ENCODE measurements at regions not wholly inside any gene's neighbourhood (a gene's known extent, or its start where the extent isn't known, plus 50 kb on each side); places are given as distances from the start of the nearest gene placed in this dataset.

DNA sequence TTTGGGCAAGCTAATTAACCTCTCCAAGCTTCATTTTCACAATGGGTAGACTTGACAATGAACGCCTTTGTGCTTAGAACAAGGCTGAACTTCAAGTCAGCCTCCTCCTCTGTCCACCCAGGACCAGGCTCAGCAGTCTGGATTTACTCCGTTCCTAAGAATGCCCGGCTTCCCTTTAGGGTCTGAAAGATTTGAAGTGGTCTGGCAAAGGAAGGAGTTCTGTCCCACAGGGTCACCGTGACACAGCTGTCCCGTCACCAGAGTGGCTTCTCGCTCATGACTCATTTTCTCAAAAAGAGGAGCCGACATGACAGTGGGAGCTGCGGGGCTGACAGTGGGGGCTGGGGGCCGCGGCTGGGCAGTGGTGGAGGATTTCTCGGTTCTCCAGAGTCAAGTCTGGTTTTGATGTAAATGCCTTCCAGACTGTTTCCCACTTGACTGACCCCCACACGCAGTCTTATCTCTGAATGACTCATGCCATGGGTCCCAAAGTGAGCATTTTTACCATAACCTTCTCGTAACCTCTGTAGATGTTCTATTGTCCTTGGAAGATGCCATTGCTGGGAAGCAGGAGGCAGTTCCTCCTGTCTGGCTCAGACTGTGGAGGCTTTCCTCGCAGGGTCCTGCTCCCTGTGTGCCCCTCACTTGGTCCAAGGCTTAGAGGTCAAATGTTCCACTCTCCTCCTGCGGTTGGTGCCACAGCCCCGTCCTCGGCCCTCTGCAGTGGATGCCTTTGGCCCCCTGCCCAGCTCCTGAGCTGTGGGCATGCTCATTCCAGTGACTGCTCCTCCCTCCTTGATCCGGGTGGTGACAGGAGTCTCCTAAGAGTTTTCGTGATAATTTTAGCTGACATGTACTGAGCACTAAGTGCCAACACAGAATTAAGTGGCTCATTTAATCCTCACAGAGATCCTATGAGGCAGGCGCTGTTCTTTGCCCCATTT lies 253.1 kb downstream of the FNDC1 start:
- intact Hi-C loops (cut with DNase I; ENCODE audit: low total_unique reads), result no loop called here
- Histone ChIP-seq H3K9me3 (no peaks in the 10 kb centered on the region), H3K36me3 (ENCODE audit: low read depth, missing control alignments) (no peaks in the 10 kb centered on the region), H3K4me3 (no peak overlapping the region), H3K27ac (no peak overlapping the region), H3K4me1 (no peaks in the 10 kb centered on the region), H3K27me3 (no peaks in the 10 kb centered on the region)
- TF ChIP-seq, protein P1, sequence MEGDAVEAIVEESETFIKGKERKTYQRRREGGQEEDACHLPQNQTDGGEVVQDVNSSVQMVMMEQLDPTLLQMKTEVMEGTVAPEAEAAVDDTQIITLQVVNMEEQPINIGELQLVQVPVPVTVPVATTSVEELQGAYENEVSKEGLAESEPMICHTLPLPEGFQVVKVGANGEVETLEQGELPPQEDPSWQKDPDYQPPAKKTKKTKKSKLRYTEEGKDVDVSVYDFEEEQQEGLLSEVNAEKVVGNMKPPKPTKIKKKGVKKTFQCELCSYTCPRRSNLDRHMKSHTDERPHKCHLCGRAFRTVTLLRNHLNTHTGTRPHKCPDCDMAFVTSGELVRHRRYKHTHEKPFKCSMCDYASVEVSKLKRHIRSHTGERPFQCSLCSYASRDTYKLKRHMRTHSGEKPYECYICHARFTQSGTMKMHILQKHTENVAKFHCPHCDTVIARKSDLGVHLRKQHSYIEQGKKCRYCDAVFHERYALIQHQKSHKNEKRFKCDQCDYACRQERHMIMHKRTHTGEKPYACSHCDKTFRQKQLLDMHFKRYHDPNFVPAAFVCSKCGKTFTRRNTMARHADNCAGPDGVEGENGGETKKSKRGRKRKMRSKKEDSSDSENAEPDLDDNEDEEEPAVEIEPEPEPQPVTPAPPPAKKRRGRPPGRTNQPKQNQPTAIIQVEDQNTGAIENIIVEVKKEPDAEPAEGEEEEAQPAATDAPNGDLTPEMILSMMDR (IDR thresholded peaks at IDR 0.05), result no peak
- TF ChIP-seq POLR2A (IDR thresholded peaks at IDR 0.05), result no peak
- no peak for DNase-seq
- WGBS, 2 donors, result 68 to 71% methylated on average over 20 of the region's 20 CpGs

DNA sequence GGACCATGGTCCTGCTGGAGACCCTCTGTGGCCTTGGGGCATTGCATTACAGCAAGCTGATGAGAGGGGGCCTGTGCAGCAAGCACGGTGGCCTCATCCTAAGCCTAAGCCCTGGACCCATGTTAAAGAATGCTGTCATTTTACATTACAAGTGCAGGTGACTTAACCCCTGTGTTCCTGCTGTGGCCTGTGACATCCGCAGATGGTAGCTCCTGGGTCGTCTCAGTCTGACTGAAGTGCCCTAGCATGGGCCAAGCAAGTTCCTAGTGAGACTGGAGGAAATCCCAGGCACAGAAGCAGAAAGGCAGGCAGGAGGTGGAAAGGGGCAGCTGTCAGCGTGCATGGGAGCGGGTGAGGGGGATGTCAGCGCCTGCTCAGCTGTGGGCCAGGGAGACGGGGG lies 252.4 kb downstream of the FNDC1 start:
- Histone ChIP-seq H3K4me3 (no peak overlapping the region), H3K9me3 (no peaks in the 10 kb centered on the region), H3K36me3 (ENCODE audit: low read depth, missing control alignments) (no peaks in the 10 kb centered on the region), H3K4me1 (no peaks in the 10 kb centered on the region), H3K27me3 (no peaks in the 10 kb centered on the region), H3K27ac (no peak overlapping the region)
- WGBS, 2 donors, result 90 to 96% methylated on average over 7 of the region's 7 CpGs
- intact Hi-C loops (cut with DNase I; ENCODE audit: low total_unique reads), result no loop called here
- TF ChIP-seq POLR2A (IDR thresholded peaks at IDR 0.05), result no peak
- TF ChIP-seq, protein P1 (IDR thresholded peaks at IDR 0.05), result no peak
- no peak for DNase-seq

DNA sequence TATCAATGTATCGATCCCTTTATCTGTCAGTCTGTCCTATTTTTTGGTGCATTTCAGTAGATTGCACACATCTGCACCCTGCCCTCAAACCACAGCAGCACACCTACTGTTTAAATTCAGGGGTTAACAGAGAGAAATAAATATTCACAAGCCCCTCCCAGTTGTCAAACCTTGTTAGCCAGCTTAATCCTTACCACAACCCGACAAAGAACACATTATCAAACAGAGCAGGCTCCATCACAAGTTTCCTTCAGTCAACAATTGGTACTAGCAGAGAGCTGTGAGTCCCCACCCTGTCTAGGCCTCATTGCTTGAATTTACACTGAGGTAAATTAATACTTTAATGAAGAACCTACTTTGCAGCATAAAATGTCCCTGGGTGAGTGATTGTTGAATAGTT lies 249.8 kb downstream of the FNDC1 start:
- Histone ChIP-seq H3K27ac (no peak overlapping the region), H3K9me3 (no peaks in the 10 kb centered on the region), H3K27me3 (no peaks in the 10 kb centered on the region), H3K36me3 (ENCODE audit: low read depth, missing control alignments) (no peaks in the 10 kb centered on the region), H3K4me1 (no peaks in the 10 kb centered on the region), H3K4me3 (no peak overlapping the region)
- intact Hi-C loops (cut with DNase I; ENCODE audit: low total_unique reads), result no loop called here
- TF ChIP-seq, protein P1 (IDR thresholded peaks at IDR 0.05), result no peak
- 70 to 72% methylated on average over 2 of the region's 2 CpGs for WGBS, 2 donors
- DNase-seq, result no peak

DNA sequence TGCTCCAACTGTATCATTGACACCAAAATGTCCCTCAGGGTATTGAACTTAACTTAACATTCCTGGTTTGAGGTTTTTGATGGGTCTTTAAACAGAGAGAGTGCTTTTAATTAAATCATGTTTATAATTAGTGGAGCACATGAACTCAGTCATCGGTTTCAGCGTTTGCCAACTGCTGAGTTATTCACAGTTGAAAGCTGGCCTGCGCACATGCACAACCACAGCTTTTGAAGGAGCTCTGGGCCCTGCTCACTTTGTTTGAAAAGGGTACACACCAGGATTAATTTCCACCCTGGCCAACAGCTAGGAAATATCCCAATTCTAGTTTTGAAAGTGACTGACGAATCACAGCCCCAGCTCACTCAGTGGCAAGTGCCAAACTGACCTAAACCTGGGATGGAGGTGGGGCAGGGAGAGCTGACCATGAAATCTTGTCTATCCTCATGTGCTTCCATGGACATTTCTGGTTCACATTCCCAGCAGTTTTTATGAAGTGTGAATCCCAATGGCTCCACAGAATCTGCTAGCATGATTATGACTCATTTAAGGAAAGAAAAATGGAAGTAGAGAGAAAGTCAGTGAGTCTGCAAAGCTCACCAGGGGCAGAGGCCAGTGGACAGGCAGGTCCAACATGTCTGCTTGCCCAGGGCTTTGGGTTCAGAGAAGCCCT lies 247.8 kb downstream of the FNDC1 start:
- DNase-seq, result no peak
- TF ChIP-seq, protein P1 (IDR thresholded peaks at IDR 0.05), result no peak
- TF ChIP-seq POLR2A (IDR thresholded peaks at IDR 0.05), result no peak
- Histone ChIP-seq H3K27me3 (no peaks in the 10 kb centered on the region), H3K9me3 (no peaks in the 10 kb centered on the region), H3K27ac (no peak overlapping the region), H3K36me3 (ENCODE audit: low read depth, missing control alignments) (no peaks in the 10 kb centered on the region), H3K4me3 (no peak overlapping the region), H3K4me1 (no peaks in the 10 kb centered on the region)
- WGBS, 2 donors, result 81 to 88% methylated on average over 4 of the region's 4 CpGs
- intact Hi-C loops (cut with DNase I; ENCODE audit: low total_unique reads), result no loop called here
